ENCODE measurements at regions not wholly inside any gene's neighbourhood (a gene's known extent, or its start where the extent isn't known, plus 50 kb on each side); places are given as distances from the start of the nearest gene placed in this dataset.

- H3K79me2 ChIP-seq (ENCODE audit: control insufficient read depth, insufficient read depth, low read length), result no peaks in the 10 kb centered on the region
- POLR2A ChIA-PET, result no interaction called here
- DNase-seq (ENCODE audit: low read depth, low spot score), result no peak
These were observed 430.2 kb downstream of the FRK start for GRCh38 chr6:115630424-115631024.

More at GRCh38 chr6:115630424-115631024, 430.2 kb downstream of the FRK start:
- Histone ChIP-seq H3K4me1 (ENCODE audit: control insufficient read depth, extremely low read depth, insufficient read depth, low read length) (no peaks in the 10 kb centered on the region), H3K9me1 (replicated peaks; ENCODE audit: control insufficient read depth, extremely low read depth, insufficient read depth, low read length) (no peaks in the 10 kb centered on the region), H3K27me3 (ENCODE audit: control insufficient read depth in 2 of 2, insufficient read depth in 2 of 2, low read length in 2 of 2) (no peaks in the 10 kb centered on the region), H3K9ac (replicated peaks; ENCODE audit: extremely low read depth, insufficient read depth, low read length) (no peak overlapping the region), H3K36me3 (ENCODE audit: control insufficient read depth in 2 of 2, extremely low read depth in 1 of 2, insufficient read depth in 2 of 2, low read length in 2 of 2) (no peaks in the 10 kb centered on the region), H3K9me3 (replicated peaks; ENCODE audit: control insufficient read depth, insufficient read depth, low read length) (no peaks in the 10 kb centered on the region), H3K27ac (ENCODE audit: insufficient read depth, low read depth, low read length) (no peak overlapping the region), H2AFZ (ENCODE audit: low read depth, low read length) (no peak overlapping the region), H3K4me2 (ENCODE audit: insufficient read depth, low read length) (no peak overlapping the region), H3K4me3 (replicated peaks in 1 of 3; ENCODE audit: insufficient read depth in 1 of 3, low read depth in 1 of 3, low read length in 3 of 3) (no peak overlapping the region), H4K20me1 (replicated peaks; ENCODE audit: control insufficient read depth, extremely low read depth, insufficient read depth, low read length) (no peaks in the 10 kb centered on the region)
- FAIRE-seq, result no peak
- CTCF ChIA-PET, result no interaction called here
- no peak for TF ChIP-seq MAX (IDR thresholded peaks at IDR 0.05; ENCODE audit: insufficient read depth, insufficient read length)
- no peak for TF ChIP-seq MYC (IDR thresholded peaks at IDR 0.05; ENCODE audit: low read depth, low read length)
- TF ChIP-seq EZH2 (IDR thresholded peaks at IDR 0.05; ENCODE audit: borderline replicate concordance, low read depth, low read length, severe bottlenecking), result no peak
- no peak for TF ChIP-seq FOS (IDR thresholded peaks at IDR 0.05; ENCODE audit: borderline replicate concordance, insufficient read depth, low read length)
- no peak for TF ChIP-seq CTCF (IDR thresholded peaks at IDR 0.05; ENCODE audit: extremely low read depth in 1 of 2, insufficient read depth in 1 of 2, low read depth in 1 of 2, low read length in 2 of 2)
- no peak for TF ChIP-seq POLR2AphosphoS5 (IDR thresholded peaks at IDR 0.05; ENCODE audit: insufficient read depth, low read depth, low read length)
- no peak for TF ChIP-seq POLR2A (IDR thresholded peaks at IDR 0.05; ENCODE audit: low read depth, low read length)
- TF ChIP-seq JUN (IDR thresholded peaks at IDR 0.05; ENCODE audit: borderline replicate concordance, insufficient read depth, insufficient read length, low read depth), result no peak
- intact Hi-C loops (cut with micrococcal nuclease) (no loop called here), dilution Hi-C loops (cut with MboI; ENCODE audit: extremely low pct_ligation_motif_present, low sequenced_read_pairs) (no loop called here)
- BruUV-seq (replicated peaks), result no TSS peak
